HG03196 (cell line): ENCODE measurements at regions not wholly inside any gene's neighbourhood (a gene's known extent, or its start where the extent isn't known, plus 50 kb on each side); places are given as distances from the start of the nearest gene placed in this dataset.

ENCODE experiments used
- ATAC-seq: cut with Tn5 transposase; IDR thresholded peaks from one replicate; pipeline ENCODE4 v1.9.1; 2021; ENCODE audit not compliant: unreplicated experiment

DNA sequence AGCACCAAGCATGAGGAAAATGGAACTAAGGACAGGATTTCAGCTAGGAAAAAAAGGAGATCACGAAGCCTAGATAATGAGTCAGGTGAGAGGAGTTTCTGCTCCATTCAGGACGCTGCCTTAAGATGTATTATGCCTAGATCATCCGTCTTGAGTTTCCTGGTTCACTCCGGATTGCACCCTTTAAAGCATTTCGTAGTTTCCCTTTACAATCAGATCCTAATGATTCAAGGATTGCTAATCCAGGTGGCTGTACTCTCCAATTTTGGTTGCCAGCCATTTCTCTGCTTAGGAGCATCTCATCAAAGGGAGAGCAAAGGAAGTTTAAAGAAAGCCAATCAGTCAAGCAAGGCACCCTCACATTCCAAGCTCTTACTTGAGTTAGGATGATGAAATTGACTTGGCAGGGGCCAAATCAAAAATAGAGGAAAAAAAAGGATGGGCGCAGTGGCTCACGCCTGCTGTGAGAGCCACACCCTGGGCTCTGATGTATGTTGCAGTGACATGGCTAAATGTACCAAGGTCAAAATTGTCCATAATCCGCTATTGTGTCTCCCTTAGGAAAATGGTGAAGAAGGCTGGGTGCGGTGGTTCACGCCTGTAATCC, 156.9 kb upstream of the SOD1 start:
- no peak for ATAC-seq

GRCh38 chr21:31501926-31502325, 157.6 kb upstream of the SOD1 start:
- ATAC-seq = no peak

GRCh38 chr21:31500982-31501381, 156.9 kb upstream of the TIAM1 start:
- no peak for ATAC-seq

DNA sequence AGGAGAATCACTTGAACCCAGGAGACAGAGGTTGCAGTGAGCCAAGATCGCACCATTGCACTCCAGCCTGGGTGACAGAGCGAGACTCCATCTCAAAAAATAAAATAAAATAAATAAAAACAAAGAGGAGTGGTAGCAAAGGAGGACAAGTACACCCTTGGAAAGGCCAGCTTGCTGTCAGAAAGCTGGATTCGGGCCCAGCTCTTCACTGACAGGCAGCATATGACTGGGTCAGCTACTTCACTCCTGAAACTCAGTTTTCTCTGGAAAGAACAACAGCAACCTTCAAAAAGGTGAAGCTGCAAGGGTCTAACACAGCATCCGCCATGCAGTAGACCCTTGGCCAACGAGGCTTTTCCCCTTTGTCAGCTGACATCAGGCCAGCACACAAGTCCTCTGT, 156.0 kb upstream of the TIAM1 start:
- no peak for ATAC-seq

GRCh38 chr21:31498985-31499384, 154.9 kb upstream of the TIAM1 start:
- ATAC-seq = no peak

DNA sequence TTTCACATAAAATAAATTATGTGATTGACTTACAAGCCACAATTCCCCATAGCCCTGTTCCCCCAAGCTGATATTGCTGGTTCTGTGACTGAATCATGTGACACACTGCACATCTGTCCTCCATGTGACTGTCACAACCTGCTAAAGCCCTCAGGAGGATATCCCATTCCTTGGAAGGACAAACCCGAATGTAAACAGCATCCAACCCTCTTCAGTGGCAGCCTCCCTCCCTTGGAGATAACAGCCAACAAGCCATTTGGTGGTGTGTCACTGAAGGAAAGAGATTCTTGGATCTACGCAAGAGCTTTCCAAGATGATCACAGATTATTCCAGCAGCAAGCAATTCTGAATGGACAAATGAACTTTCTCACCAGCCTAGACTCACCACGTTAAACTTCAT, 153.9 kb upstream of the TIAM1 start:
- ATAC-seq = no peak

DNA sequence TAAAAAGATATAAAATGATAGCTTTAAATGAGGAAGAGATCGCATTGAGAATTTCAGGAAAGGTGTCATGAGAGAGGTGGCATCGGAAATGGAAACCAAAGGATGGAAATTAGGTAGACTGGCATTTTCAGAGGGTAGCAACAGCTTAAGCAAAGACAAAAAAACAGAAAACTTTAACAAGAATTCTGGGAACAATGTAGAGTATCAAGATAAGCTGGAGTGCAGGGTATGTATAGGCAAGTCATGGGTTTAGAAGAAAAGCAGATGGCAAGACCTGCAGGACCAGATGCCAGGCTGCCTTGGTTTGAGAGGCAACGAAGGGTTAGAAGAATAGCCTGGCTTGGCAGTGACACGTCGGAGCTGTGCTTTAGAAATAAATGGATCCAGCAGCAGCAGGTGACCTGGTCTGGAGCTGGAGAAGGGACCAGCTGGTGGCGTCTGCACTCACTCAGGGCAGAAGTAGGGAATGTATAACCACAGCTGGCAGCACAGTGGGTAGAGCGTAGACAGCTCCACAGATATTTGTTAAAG, 149.4 kb upstream of the TIAM1 start:
- ATAC-seq = no peak

GRCh38 chr21:31491617-31492016, 147.6 kb upstream of the TIAM1 start:
- no peak for ATAC-seq

GRCh38 chr21:31490443-31490842, 146.4 kb upstream of the TIAM1 start:
- no peak for ATAC-seq

DNA sequence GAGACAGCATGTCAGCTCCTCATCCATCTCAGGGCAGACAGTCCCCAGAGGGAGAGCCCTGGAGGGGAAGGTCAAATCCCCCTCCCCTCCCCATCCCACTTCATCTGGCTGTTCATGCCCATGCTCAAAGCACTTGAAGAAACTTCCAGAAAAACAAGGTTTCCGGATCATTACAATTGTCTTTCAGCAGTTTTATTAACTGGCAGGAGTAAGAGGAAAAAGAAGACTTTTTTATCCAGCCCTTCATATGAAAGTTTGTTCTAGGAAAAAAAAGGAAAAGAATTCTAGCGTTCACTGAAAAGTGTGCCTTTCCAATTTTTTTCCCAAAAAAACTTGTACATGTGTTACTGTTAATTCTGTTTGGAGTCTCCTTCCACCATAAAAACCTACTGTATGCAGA, 145.7 kb upstream of the TIAM1 start:
- ATAC-seq = no peak

DNA sequence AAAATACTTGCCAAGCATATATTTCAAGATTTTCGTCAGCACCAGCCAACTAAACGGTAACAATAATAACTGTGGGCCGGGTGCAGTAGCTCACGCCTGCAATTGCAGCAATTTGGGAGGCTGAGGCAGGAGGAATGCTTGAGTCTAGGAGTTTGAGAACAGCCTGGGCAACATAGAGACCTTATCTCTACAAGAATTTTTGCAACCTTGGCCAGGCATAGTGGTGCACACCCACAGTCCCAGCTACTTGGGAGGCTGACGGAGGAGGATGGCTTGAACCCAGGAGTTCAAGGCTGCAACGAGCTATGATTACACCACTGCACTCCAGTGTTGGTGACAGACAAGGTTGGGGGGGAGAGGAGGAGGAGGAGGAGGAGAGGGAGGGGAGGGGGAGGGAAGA, 145.0 kb upstream of the TIAM1 start:
- no peak for ATAC-seq

DNA sequence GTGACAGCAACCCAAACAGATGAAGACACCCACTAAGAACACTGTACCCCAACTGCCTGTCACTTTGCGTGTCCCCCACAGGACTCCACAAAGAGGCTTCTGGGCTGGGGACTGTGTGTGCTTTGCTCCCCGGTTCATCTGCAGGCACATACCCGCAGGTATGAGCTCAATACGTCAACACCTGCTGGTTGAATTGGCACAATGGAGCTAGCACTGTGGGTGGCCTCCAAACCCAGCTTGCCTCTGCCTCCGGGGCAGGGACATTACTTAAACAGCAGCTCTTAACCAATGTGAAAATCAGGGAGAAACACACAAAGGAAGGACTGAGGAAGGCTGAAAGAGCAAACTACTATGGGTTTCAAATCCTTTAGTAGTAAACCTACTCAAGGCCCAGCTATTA, 140.2 kb upstream of the TIAM1 start:
- ATAC-seq = no peak

DNA sequence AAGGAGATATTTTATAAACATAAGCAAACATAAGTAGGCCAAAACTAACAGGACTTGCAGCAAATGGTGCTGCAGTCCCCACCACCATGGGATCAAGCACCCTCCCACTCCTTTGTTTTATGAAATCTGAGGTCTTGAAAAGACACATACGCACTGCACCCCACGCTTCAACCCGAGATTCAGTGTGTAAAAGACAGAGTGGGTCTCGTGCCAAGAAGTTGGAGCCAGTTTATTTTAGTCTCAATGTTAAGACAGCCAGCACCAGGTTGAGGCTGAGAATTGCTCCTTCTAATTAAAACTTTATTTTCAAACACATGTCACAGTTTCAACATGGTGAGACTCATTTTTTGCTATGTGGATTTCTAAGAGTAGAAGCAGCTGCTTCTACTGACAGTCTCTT, 139.1 kb upstream of the TIAM1 start:
- ATAC-seq = no peak

GRCh38 chr21:31482460-31482859, 138.4 kb upstream of the TIAM1 start:
- ATAC-seq = no peak

DNA sequence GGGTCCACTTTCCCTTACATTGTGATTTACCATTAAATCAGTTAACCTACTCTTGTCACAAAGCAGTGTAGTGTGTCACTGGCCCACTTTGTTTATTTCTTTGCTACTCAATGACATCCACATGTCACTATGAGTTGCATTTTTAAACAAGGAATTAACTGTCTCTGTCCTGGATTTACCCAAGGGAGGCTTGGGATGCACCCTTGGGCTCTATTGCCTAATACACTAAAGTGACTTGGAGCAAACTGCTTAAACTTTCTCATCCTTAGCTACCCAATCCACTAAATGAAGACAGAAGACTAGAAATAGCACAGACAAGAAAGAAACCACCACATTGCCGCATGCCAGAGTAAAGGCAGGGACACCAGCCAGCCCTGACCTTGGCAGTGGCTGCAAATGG, 136.2 kb upstream of the TIAM1 start:
- ATAC-seq = no peak

GRCh38 chr21:31479714-31480113, 135.7 kb upstream of the TIAM1 start:
- ATAC-seq = no peak

DNA sequence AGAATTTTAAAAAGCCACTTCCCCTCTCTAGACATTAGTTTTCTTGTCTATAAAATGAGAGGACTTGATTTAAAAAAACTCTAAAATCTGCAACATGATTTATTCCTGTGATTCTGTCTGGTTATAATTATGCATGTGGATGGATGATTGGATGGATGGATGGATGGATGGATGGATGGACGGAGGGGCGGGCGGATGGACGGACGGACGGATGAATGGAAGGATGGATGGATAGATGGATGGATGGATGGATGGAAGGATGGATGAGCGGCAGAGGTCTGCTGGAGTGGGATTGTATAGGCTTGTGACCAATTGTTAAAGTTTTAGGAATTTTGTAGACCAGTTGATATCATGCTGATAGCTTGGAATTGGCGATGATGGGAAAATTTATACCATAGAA, 135.2 kb upstream of the TIAM1 start:
- ATAC-seq = no peak

- no peak for ATAC-seq
Observed at GRCh38 chr21:31476263-31477022, 132.4 kb upstream of the TIAM1 start.

GRCh38 chr21:31475223-31475622, 131.2 kb upstream of the TIAM1 start:
- ATAC-seq = no peak

DNA sequence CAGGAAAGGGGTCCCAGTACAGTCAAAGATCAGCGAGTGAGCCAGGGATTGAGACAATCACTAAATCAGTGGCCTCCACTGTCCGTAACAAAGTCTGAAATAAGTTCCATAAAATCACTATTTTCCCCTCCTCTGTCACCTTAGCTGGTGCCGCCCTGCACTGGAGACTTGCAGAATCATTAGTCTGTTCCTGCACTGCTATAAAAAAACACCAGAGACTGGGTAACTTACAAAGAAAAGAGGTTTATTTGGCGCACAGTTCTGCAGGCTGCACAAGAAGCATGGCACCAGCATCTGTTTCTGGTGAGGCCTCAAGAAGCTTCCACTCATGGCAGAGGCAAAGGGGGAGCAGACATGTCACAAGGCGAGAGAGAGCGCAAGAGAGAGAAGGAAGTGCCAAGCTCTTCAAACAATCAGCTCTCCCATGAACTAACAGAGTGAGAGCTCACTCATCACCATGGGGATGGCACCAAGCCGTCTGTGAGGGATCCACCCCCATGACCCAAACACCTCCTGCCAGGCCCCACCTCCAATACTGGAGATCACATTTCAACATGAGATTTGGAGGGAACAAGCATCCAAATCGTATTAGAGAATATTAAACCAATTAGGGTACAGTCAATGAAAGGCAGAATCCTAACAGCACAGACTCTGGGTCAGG, 129.8 kb upstream of the TIAM1 start:
- ATAC-seq = no peak

DNA sequence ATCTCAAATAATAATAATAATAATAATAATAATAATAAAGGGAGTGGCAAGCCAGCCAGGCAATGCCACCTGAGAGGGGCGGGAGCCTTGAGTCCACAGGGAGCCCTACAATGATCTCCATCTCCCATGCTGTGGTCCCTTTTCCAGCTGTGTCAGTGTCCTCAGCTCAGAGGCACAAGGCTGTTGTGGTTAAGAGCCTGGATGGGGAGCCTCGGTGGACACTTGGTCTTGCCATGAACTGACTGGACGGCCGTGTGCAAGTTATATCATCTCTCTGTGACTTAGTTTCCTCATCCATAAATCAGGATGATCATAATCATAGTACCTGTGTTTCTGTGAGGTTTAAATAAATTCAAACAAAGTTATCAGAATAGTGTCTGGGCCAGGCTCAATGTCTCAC, 127.8 kb upstream of the TIAM1 start:
- ATAC-seq = no peak
